Activated CD8-positive, alpha-beta memory T cell treated with anti-CD3 and anti-CD28 coated beads, Interleukin-2, amount 10 ng/mL, durations not matched to agents 7 days and 5 days (primary cell): ENCODE measurements at regions not wholly inside any gene's neighbourhood (a gene's known extent, or its start where the extent isn't known, plus 50 kb on each side); places are given as distances from the start of the nearest gene placed in this dataset.
"Not testable (repeated sequence)": the region's sequence is repeated elsewhere in the genome, so short reads cannot be mapped to it uniquely, and the experiment has no call there.

Experiments used
- ATAC-seq: fragments of 150-1000 bp; cut with Tn5 transposase; one replicate; pipeline ENCODE4 v1.10.0; 2021; ENCODE audit warnings: moderate library complexity
- CTCF ChIA-PET: fragments of 350-600 bp; sonication (Branson Sonifier 250); formaldehyde crosslinking; loops from one replicate; lab custom pipeline; 2021; ENCODE audit warnings: antibody characterized with exemption; lab: Charles Lee
- DNase-seq: peaks from one replicate; pipeline ENCODE4 v3.0.0-alpha.2; 2020
- H3K27ac Mint-ChIP-seq: one replicate; pipeline ENCODE4 v1.8.0; 2021; ENCODE audit warnings: mild to moderate bottlenecking, mixed read lengths
- H3K27me3 Mint-ChIP-seq: one replicate; pipeline ENCODE4 v1.8.0; 2021; ENCODE audit warnings: mixed read lengths
- H3K36me3 Mint-ChIP-seq: one replicate; pipeline ENCODE4 v1.8.0; 2021; ENCODE audit warnings: mild to moderate bottlenecking, mixed read lengths
- H3K4me1 Mint-ChIP-seq: one replicate; pipeline ENCODE4 v1.8.0; 2021; ENCODE audit warnings: mixed read lengths
- H3K4me3 Mint-ChIP-seq: one replicate; pipeline ENCODE4 v1.8.0; 2021; ENCODE audit warnings: mild to moderate bottlenecking, moderate library complexity, mixed read lengths
- H3K9me3 Mint-ChIP-seq: one replicate; pipeline ENCODE4 v1.8.0; 2022; ENCODE audit warnings: low read depth, mixed read lengths

- H3K27me3 Mint-ChIP-seq, H3K9me3 Mint-ChIP-seq, CTCF ChIA-PET, H3K27ac Mint-ChIP-seq, ATAC-seq, DNase-seq, H3K4me1 Mint-ChIP-seq, H3K4me3 Mint-ChIP-seq, H3K36me3 Mint-ChIP-seq: not testable (repeated sequence)
These were observed 53.1 kb downstream of the HSFY1 start for GRCh38 chrY:18599606-18600005.

DNA sequence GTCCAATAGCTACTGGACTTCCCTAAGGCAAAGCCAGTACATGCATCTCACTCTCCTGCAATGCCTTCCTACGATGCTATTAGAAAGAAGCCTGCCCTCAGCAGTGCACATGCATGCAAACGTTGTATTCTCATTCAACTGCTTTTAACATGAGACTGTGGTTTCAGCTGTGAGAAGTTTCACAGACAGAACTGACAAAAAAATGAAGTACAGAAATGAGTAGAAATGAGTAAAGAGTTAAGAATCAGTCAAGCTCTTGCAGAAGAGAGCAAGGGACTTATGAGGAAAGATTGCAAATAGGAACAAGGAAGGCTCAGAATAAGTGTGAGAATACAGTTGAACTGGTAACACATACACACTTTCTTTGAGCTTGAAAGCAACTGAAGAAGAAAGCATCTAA lies 54.8 kb downstream of the HSFY1 start:
- DNase-seq, H3K4me3 Mint-ChIP-seq, H3K27ac Mint-ChIP-seq, H3K27me3 Mint-ChIP-seq, CTCF ChIA-PET, H3K9me3 Mint-ChIP-seq, H3K36me3 Mint-ChIP-seq, H3K4me1 Mint-ChIP-seq: not testable (repeated sequence)
- ATAC-seq: peak; percentile 33

DNA sequence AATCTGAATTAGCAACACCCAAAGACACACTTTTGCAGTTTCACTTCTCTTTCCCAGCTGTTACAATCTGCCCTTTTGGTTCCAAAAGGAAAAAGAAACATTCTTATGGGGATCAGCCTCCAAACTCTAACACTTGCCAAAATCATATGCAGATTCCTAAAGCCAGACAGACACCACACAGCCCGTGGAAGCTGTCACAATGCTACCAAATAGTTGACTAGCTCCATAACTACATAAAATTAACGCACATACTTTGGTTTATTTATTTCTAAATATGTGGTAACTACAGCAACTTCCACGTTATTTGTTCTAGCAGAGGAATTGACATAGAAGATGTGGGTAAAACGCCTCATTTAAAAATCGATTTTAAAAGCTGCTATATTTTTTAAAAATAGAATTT lies 59.7 kb downstream of the HSFY1 start:
- H3K36me3 Mint-ChIP-seq, ATAC-seq, H3K4me1 Mint-ChIP-seq, DNase-seq, CTCF ChIA-PET, H3K9me3 Mint-ChIP-seq, H3K4me3 Mint-ChIP-seq, H3K27ac Mint-ChIP-seq, H3K27me3 Mint-ChIP-seq: not testable (repeated sequence)

- H3K9me3 Mint-ChIP-seq, H3K36me3 Mint-ChIP-seq, ATAC-seq, H3K4me3 Mint-ChIP-seq, H3K4me1 Mint-ChIP-seq, H3K27me3 Mint-ChIP-seq, DNase-seq, H3K27ac Mint-ChIP-seq, CTCF ChIA-PET: not testable (repeated sequence)
These were observed 61.7 kb downstream of the HSFY1 start for GRCh38 chrY:18608205-18608604.

- H3K27ac Mint-ChIP-seq: not testable (repeated sequence)
These were observed 69.3 kb downstream of the HSFY1 start for GRCh38 chrY:18615809-18616208.

DNA sequence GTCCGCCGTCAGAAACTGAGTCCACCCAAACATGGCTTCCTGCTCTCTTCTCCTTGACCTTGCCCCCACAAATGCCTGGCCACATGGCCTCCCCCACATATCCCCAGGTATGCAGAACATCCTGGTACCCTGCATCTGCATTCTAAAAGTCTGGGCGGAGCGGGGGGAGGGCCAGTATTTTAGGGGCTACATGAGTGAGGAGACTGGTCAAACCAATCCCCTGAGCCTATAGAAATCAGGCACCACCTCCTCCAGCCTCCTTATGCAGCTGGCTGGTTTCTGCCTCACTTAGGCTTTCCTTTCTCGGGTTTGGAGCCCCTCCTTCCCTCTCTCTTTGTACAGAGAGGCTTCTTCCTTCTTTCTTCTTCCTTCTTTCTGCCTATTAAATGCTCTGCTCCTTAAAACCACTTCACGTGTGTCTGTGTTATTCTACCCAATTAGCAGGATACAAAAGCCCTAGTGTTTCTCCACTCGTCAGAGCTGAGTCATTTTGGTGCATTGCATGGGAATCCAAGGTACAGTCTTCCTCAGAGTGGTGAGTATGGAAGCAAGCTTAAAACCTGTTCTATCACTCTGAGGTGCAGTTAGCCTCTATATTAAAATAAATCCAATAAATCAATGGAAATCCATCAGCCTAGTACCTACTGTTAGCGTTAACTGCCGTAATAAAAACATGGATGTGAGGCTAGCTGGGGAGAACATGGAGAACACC lies 83.4 kb downstream of the HSFY1 start:
- ATAC-seq, H3K4me3 Mint-ChIP-seq, H3K9me3 Mint-ChIP-seq, CTCF ChIA-PET, DNase-seq, H3K27ac Mint-ChIP-seq, H3K27me3 Mint-ChIP-seq, H3K4me1 Mint-ChIP-seq, H3K36me3 Mint-ChIP-seq: not testable (repeated sequence)

More at GRCh38 chrY:18615809-18616208, 69.3 kb downstream of the HSFY1 start:
- H3K27me3 Mint-ChIP-seq, H3K4me1 Mint-ChIP-seq, DNase-seq, ATAC-seq, CTCF ChIA-PET, H3K9me3 Mint-ChIP-seq, H3K4me3 Mint-ChIP-seq, H3K36me3 Mint-ChIP-seq: not testable (repeated sequence)

- H3K27me3 Mint-ChIP-seq, CTCF ChIA-PET, H3K9me3 Mint-ChIP-seq, ATAC-seq, H3K27ac Mint-ChIP-seq, H3K4me3 Mint-ChIP-seq, H3K4me1 Mint-ChIP-seq, DNase-seq, H3K36me3 Mint-ChIP-seq: not testable (repeated sequence)
These were observed 84.1 kb downstream of the HSFY1 start for GRCh38 chrY:18630571-18630970.

DNA sequence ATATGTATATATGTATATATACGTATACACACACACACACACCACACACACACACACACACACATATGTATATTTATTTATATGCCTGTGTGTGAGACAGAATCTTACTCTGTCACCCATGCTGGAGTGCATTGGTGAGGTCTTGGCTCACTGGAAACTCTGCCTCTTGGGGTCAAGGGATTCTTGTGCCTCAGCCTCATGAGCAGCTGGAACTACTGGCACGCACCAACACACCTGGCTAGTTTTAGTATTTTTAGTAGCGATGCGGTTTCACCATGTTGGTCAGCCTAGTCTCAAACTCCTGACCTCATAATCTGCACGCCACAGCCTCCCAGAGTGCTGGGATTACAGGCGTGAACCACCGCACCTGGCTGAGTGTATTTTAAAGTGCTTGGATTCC lies 85.1 kb downstream of the HSFY1 start:
- H3K27ac Mint-ChIP-seq, ATAC-seq, CTCF ChIA-PET, DNase-seq, H3K4me1 Mint-ChIP-seq, H3K27me3 Mint-ChIP-seq, H3K36me3 Mint-ChIP-seq, H3K4me3 Mint-ChIP-seq, H3K9me3 Mint-ChIP-seq: not testable (repeated sequence)

GRCh38 chrY:18650746-18651145 lies 104.2 kb downstream of the HSFY1 start:
- H3K27ac Mint-ChIP-seq: no peak overlapping the region
- no peaks in the 10 kb centered on the region for H3K36me3 Mint-ChIP-seq
- CTCF ChIA-PET: no interaction called here
- no peaks in the 10 kb centered on the region for H3K9me3 Mint-ChIP-seq
- DNase-seq (no peak), ATAC-seq (no peak)
- H3K4me3 Mint-ChIP-seq: no peak overlapping the region
- H3K4me1 Mint-ChIP-seq: no peaks in the 10 kb centered on the region
- no peaks in the 10 kb centered on the region for H3K27me3 Mint-ChIP-seq

GRCh38 chrY:18664559-18664958 lies 109.0 kb downstream of the HSFY2 start:
- no peak overlapping the region for H3K4me3 Mint-ChIP-seq
- H3K27me3 Mint-ChIP-seq: no peaks in the 10 kb centered on the region
- no peak for DNase-seq
- H3K36me3 Mint-ChIP-seq: no peaks in the 10 kb centered on the region
- peaks cover 14% of the 10 kb centered on the region for H3K4me1 Mint-ChIP-seq
- H3K27ac Mint-ChIP-seq: no peak overlapping the region
- no peaks in the 10 kb centered on the region for H3K9me3 Mint-ChIP-seq
- peak; percentile 36 for ATAC-seq
- CTCF ChIA-PET: no interaction called here

- no peak for DNase-seq
- ATAC-seq: no peak
- H3K9me3 Mint-ChIP-seq: no peaks in the 10 kb centered on the region
- H3K27me3 Mint-ChIP-seq: no peaks in the 10 kb centered on the region
- H3K4me1 Mint-ChIP-seq: peaks cover 8% of the 10 kb centered on the region
- H3K27ac Mint-ChIP-seq: no peak overlapping the region
- H3K36me3 Mint-ChIP-seq: no peaks in the 10 kb centered on the region
- H3K4me3 Mint-ChIP-seq: no peak overlapping the region
- CTCF ChIA-PET: no interaction called here
These were observed 103.7 kb downstream of the HSFY2 start for GRCh38 chrY:18669790-18670189.

GRCh38 chrY:18671970-18672369 lies 101.6 kb downstream of the HSFY2 start:
- H3K36me3 Mint-ChIP-seq: no peaks in the 10 kb centered on the region
- DNase-seq (no peak), ATAC-seq (no peak)
- CTCF ChIA-PET: no interaction called here
- H3K4me3 Mint-ChIP-seq: no peak overlapping the region
- no peaks in the 10 kb centered on the region for H3K9me3 Mint-ChIP-seq
- no peak overlapping the region for H3K27ac Mint-ChIP-seq
- H3K27me3 Mint-ChIP-seq: no peaks in the 10 kb centered on the region
- H3K4me1 Mint-ChIP-seq: no peaks in the 10 kb centered on the region

DNA sequence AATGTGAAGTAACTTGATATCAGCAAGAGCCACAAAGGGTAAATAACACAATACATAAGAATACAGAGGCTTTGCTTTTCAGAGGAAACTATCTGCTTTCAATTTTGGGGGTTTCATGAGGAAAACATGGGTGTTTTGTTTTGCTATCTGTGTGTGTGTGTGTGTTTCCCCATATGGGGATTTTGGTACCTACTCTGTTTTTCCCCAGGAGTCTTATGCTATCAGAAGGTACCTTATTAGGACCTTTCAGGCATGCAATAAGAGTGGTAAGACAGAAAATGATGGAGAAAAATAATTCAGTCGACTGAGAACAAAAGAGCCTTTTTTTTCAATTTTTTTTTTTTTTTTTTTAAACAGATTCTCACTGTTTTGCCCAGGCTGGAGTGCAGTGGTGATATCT lies 87.5 kb downstream of the HSFY2 start:
- H3K4me3 Mint-ChIP-seq, CTCF ChIA-PET, H3K4me1 Mint-ChIP-seq, H3K9me3 Mint-ChIP-seq, ATAC-seq, H3K36me3 Mint-ChIP-seq, H3K27me3 Mint-ChIP-seq, H3K27ac Mint-ChIP-seq, DNase-seq: not testable (repeated sequence)

GRCh38 chrY:18688362-18688761 lies 85.2 kb downstream of the HSFY2 start:
- H3K36me3 Mint-ChIP-seq, DNase-seq, ATAC-seq, H3K4me1 Mint-ChIP-seq, H3K27me3 Mint-ChIP-seq, H3K9me3 Mint-ChIP-seq, H3K27ac Mint-ChIP-seq, CTCF ChIA-PET, H3K4me3 Mint-ChIP-seq: not testable (repeated sequence)

DNA sequence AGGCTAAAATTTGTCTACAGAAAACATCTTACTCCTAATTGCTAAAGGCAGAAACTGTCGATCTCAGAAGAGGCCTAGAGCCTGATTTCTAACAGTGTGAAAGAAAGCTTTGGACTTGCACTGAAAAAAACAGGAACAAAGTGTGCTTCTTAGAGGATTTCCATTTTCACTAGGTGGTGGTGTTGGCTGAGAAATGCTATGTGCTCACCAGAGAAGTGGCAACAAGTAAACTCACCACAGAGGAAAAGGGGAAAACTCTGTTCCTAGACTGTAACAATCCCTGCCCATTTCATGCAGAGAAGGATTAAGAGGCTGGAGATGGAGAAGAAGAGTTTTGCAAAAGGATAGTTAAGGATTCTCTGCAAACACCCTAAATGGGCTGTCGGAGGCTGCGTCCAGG lies 84.1 kb downstream of the HSFY2 start:
- ATAC-seq: not testable (repeated sequence)

More for the DNA sequence above, 84.1 kb downstream of the HSFY2 start:
- DNase-seq, CTCF ChIA-PET, H3K4me1 Mint-ChIP-seq, H3K36me3 Mint-ChIP-seq, H3K4me3 Mint-ChIP-seq, H3K27me3 Mint-ChIP-seq, H3K27ac Mint-ChIP-seq, H3K9me3 Mint-ChIP-seq: not testable (repeated sequence)
